Right lobe of liver (tissue), 6 donors: ENCODE measurements at regions not wholly inside any gene's neighbourhood (a gene's known extent, or its start where the extent isn't known, plus 50 kb on each side); places are given as distances from the start of the nearest gene placed in this dataset.

Experiments
- ATAC-seq, 4 donors: fragments of 200-7000 bp; cut with Tn5 transposase; one replicate each; pipeline ENCODE4 v1.9.1; 2020; ENCODE audit warnings: mild to moderate bottlenecking in 4 of 4, moderate library complexity in 4 of 4
- DNase-seq, 3 donors: peaks; one replicate each; pipeline ENCODE4 v3.0.0-alpha.2; 2020
- H3K27ac ChIP-seq, 3 donors: fragments of 200-600 bp; one replicate each; pipeline ENCODE4 v1.8.0; 2022
- H3K27me3 ChIP-seq, 2 donors: fragments of 200-600 bp; one replicate each; pipeline ENCODE4 v1.8.0; 2022
- H3K36me3 ChIP-seq, 4 donors: fragments of 200-600 bp; sonication (generic) in 1 of 4; one replicate each; pipeline versions ENCODE4 v1.5.1 to v1.8.0; 2017 to 2022; ENCODE audit warnings: control low read depth in 1 of 4
- H3K4me1 ChIP-seq, 4 donors: fragments of 200-600 bp; sonication (generic) in 1 of 4; one replicate each; pipeline versions ENCODE4 v1.5.1 to v1.8.0; 2017 to 2022; ENCODE audit warnings: control low read depth in 1 of 4
- H3K4me3 ChIP-seq, 3 donors: fragments of 200-600 bp; one replicate each; pipeline ENCODE4 v1.8.0; 2022
- H3K9me3 ChIP-seq, 4 donors: fragments of 200-600 bp; sonication (generic) in 1 of 4; one replicate each; pipeline versions ENCODE4 v1.5.1 to v1.8.0; 2017 to 2022; ENCODE audit warnings: control low read depth in 1 of 4
- POLR2A ChIP-seq: fragments of 450-650 bp; IDR thresholded peaks from one replicate; pipeline ENCODE4 v1.6.1; 2017; ENCODE audit warnings: antibody characterized with exemption, mild to moderate bottlenecking
- WGBS: methylation state at CpG from one replicate; pipeline ENCODE4 v1.1.6; 2018; ENCODE audit warnings: low coverage, low lambda C conversion rate; ENCODE audit not compliant: insufficient coverage; ENCODE audit errors: missing lambda C conversion rate; 5-methylcytosine and 5-hydroxymethylcytosine counted together
- intact Hi-C, 2 donors: fragments of 100-400 bp; cut with DNase I; formaldehyde crosslinking; loops; one replicate each; pipeline versions ENCODE4 v1.11.2 to v1.14.1; 2022
- TF ChIP-seq, protein P1 (sequence below), 4 donors: fragments of 200-600 bp in 3 of 4; fragments of 450-650 bp in 1 of 4; IDR thresholded peaks; one replicate each; pipeline versions ENCODE4 v1.5.1 to v1.8.0; 2016 to 2022; ENCODE audit warnings: antibody characterized with exemption in 4 of 4, mild to moderate bottlenecking in 2 of 4
- donor health status: DM: no; HTN: yes; CAD: no.
- donor health status: DM: no; HTN: no; CAD: no.
- donor health status: DM: no; HTN: no; CAD: no.
- donor health status: DM: no; HTN: yes; CAD: no.
- donor health status: DM: no; HTN: yes; CAD: no.

DNA sequence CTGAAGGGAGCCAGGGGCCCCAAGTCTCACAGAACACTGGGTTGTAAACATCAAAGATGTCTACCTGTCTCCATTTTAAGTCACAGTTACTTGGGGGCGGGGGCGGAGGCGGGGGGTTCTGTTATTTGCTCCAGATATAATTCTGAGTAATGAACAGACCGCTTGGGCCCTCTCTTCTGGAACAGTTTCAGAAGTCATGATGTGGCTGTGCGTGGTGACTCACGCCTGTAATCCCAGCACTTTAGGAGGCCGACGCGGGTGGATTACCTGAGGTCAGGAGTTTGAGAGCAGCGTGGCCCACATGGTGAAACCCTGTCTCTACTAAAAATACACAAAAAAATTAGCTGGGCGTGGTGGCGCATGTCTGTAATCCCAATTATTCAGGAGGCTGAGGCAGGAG lies 157.9 kb upstream of the APCDD1 start:
- ATAC-seq: no peak
- H3K4me1 ChIP-seq: no peaks in the 10 kb centered on the region

DNA sequence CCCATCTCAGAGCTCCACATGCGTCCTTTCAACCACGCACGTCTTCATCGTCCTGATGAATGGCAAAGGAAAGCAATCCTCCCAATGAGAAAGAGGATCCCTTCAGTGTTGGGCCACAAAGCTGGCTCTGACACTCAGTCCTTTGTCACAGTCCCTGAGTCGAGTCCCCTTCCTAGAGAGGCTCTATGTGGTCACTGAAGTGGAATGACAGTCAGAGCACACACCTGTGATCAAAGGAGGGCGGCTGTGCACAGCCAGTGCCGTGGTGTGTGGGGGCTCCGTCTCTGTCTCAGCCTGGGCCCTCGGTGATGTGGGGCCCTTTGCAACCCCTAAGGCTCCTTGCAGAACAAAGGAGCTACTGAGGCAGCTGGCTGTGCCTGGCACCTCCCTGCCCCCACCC lies 157.3 kb upstream of the APCDD1 start:
- no peak for DNase-seq

More for the DNA sequence above, 157.9 kb upstream of the APCDD1 start:
- Histone ChIP-seq H3K27ac (no peak overlapping the region), H3K4me3 (no peak overlapping the region), H3K36me3 (no peaks in the 10 kb centered on the region), H3K9me3 (no peaks in the 10 kb centered on the region), H3K27me3 (no peaks in the 10 kb centered on the region)
- intact Hi-C loops: no loop called here
- 73% methylated on average over 3 of the region's 12 CpGs for WGBS
- TF ChIP-seq, protein P1, sequence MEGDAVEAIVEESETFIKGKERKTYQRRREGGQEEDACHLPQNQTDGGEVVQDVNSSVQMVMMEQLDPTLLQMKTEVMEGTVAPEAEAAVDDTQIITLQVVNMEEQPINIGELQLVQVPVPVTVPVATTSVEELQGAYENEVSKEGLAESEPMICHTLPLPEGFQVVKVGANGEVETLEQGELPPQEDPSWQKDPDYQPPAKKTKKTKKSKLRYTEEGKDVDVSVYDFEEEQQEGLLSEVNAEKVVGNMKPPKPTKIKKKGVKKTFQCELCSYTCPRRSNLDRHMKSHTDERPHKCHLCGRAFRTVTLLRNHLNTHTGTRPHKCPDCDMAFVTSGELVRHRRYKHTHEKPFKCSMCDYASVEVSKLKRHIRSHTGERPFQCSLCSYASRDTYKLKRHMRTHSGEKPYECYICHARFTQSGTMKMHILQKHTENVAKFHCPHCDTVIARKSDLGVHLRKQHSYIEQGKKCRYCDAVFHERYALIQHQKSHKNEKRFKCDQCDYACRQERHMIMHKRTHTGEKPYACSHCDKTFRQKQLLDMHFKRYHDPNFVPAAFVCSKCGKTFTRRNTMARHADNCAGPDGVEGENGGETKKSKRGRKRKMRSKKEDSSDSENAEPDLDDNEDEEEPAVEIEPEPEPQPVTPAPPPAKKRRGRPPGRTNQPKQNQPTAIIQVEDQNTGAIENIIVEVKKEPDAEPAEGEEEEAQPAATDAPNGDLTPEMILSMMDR (IDR thresholded peaks at IDR 0.05): no peak
- TF ChIP-seq POLR2A: no peak
- no peak for DNase-seq

DNA sequence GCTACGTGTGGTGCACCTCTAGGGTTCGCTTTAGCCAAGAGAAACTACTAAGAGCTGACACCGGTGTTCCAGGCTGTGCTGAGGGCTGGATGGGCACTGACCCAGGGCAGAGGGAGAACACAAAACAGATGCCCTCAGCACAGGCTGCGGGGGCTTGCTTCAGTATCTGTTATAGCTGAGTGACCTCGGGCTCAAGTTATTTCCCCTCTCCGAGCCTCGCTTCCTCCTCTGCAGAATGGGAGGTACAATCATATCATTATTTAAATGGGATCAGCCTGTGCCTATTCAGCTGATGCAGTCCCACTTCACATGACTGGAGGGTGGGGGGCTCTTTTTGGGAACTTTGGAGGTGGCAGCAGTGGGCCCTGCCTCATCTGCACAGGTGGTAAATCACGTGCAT lies 156.1 kb upstream of the APCDD1 start:
- TF ChIP-seq POLR2A: no peak
- TF ChIP-seq, protein P1 (IDR thresholded peaks at IDR 0.05): no peak
- Histone ChIP-seq H3K36me3 (no peaks in the 10 kb centered on the region), H3K27ac (no peak overlapping the region), H3K9me3 (no peaks in the 10 kb centered on the region), H3K27me3 (no peaks in the 10 kb centered on the region), H3K4me1 (no peaks in the 10 kb centered on the region), H3K4me3 (no peak overlapping the region)
- DNase-seq: no peak
- WGBS: 78% methylated on average over 5 of the region's 8 CpGs
- intact Hi-C loops: no loop called here
- ATAC-seq: no peak

More for the DNA sequence above, 157.3 kb upstream of the APCDD1 start:
- Histone ChIP-seq H3K4me3 (no peak overlapping the region), H3K27me3 (no peaks in the 10 kb centered on the region), H3K9me3 (no peaks in the 10 kb centered on the region), H3K36me3 (no peaks in the 10 kb centered on the region), H3K4me1 (no peaks in the 10 kb centered on the region), H3K27ac (no peak overlapping the region)
- intact Hi-C loops: no loop called here
- ATAC-seq: no peak
- 58% methylated on average over 3 of the region's 9 CpGs for WGBS
- TF ChIP-seq POLR2A: no peak
- TF ChIP-seq, protein P1 (IDR thresholded peaks at IDR 0.05): no peak

DNA sequence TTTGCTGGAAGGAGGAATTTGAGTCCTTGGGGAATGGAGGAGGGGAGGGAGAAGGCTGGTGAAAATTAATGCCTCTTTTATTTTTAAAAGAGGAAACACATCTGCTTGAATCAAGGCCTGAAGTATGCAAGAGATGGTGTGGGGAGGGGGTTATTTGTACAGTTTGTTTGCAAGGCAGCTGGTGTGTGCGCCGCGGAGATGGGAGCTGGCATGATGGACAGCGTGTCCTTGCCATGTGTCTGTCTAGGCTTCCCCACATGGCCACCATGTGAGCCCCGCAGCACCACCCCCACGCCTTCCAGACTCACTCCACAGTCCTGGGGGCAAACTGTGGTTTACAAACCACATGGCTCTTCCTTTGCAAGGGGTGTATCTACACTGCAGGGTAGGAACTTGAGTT lies 154.8 kb upstream of the APCDD1 start:
- H3K27me3 ChIP-seq: no peaks in the 10 kb centered on the region
- H3K36me3 ChIP-seq: no peaks in the 10 kb centered on the region
- TF ChIP-seq, protein P1 (IDR thresholded peaks at IDR 0.05): no peak
- TF ChIP-seq POLR2A: no peak
- no peaks in the 10 kb centered on the region for H3K4me1 ChIP-seq
- H3K9me3 ChIP-seq: no peaks in the 10 kb centered on the region
- no peak overlapping the region for H3K4me3 ChIP-seq
- H3K27ac ChIP-seq: no peak overlapping the region
- ATAC-seq (no peak), DNase-seq (no peak)
- intact Hi-C loops: no loop called here
- 72% methylated on average over 4 of the region's 6 CpGs for WGBS

DNA sequence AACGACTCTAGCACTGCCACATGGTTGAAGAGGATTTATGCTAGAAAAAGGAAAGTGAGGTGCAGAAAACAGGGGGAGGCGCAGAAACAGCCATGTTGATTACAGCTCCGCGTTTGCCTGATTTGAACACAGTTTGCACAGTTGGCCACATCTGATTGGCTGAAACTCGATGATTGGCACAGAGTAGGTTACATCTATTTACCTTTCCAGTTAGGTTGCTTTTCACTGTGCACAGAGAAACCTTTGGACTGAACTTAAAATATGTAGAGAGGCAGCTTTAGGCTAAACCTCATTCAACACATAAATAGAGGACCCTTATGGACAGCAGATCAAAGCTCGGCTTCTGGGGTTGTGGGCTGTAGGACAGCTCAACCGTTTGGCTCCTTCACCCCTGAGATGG lies 153.7 kb upstream of the APCDD1 start:
- Histone ChIP-seq H3K27me3 (no peaks in the 10 kb centered on the region), H3K4me1 (no peaks in the 10 kb centered on the region), H3K4me3 (no peak overlapping the region), H3K36me3 (no peaks in the 10 kb centered on the region), H3K27ac (no peak overlapping the region), H3K9me3 (no peaks in the 10 kb centered on the region)
- DNase-seq (no peak), ATAC-seq (no peak)
- TF ChIP-seq POLR2A: no peak
- TF ChIP-seq, protein P1 (IDR thresholded peaks at IDR 0.05): no peak
- intact Hi-C loops: no loop called here
- 68% methylated on average over 7 of the region's 7 CpGs for WGBS
